HepG2 (cell line): ENCODE measurements at regions not wholly inside any gene's neighbourhood (a gene's known extent, or its start where the extent isn't known, plus 50 kb on each side); places are given as distances from the start of the nearest gene placed in this dataset.
A peak's percentile ranks its signal among the peaks of the same experiment; 100 is the strongest.

Experiments used
- ATAC-seq: fragments of 200-7000 bp; cut with Tn5 transposase; 3 replicates; pipeline ENCODE4 v1.9.1; 2020; ENCODE audit warnings: mild to moderate bottlenecking, moderate library complexity
- BruUV-seq: library from RNA; stranded (reverse); fragments of 400-500 nt; replicated peaks from 2 replicates; lab custom pipeline; 2021; lab: Mats Ljungman, UMichigan
- CTCF ChIA-PET: fragments of 300-600 bp; formaldehyde crosslinking; extraction: SDS; loops from one replicate; lab custom pipeline; 2021; ENCODE audit warnings: low total read pairs, inconsistent platforms, low intra/inter-chr PET ratio; lab: Yijun Ruan, JAX
- POLR2A ChIA-PET: fragments of 350-600 bp; sonication (Branson Sonifier 250); formaldehyde crosslinking; loops from one replicate; lab custom pipeline; 2020; ENCODE audit warnings: antibody characterized with exemption, inconsistent platforms; lab: Yijun Ruan, JAX
- DNase-seq: peaks from one replicate; pipeline ENCODE4 v3.0.0-alpha.2; 2015; ENCODE audit warnings: low spot score
- FAIRE-seq: peaks from 3 replicates; lab custom pipeline; 2011; peaks lifted over from hg19 to GRCh38; lab: Jason Lieb, UNC
- H2AFZ ChIP-seq: one replicate; pipeline ENCODE4 v1.6.1; 2011; ENCODE audit warnings: low read length, inconsistent platforms
- H3K27ac ChIP-seq: fragments of 300-600 bp; 3 replicates; pipeline ENCODE4 v1.8.0; 2011; ENCODE audit warnings: mixed run types, mild to moderate bottlenecking, mixed read lengths, low read length, inconsistent platforms; ENCODE audit not compliant: insufficient read depth; ENCODE audit errors: extremely low read length
- H3K27me3 ChIP-seq, 2 experiments: fragments of 200-600 bp in 1 of 2; 2 replicates in 1 of 2; 3 replicates in 1 of 2; pipeline versions ENCODE4 v1.6.0 to v1.8.0; 2011; ENCODE audit warnings: low read length in 2 of 2, mild to moderate bottlenecking in 2 of 2, moderate library complexity in 2 of 2, inconsistent platforms in 1 of 2; ENCODE audit not compliant: insufficient read depth in 2 of 2, control insufficient read depth in 1 of 2
- H3K36me3 ChIP-seq, 2 experiments: fragments of 200-600 bp in 1 of 2; replicated peaks in 1 of 2; 2 replicates in 1 of 2; 3 replicates in 1 of 2; pipeline versions ENCODE4 v1.5.1 to v1.8.0; 2011; ENCODE audit warnings: low read length in 2 of 2, inconsistent platforms in 1 of 2; ENCODE audit not compliant: insufficient read depth in 2 of 2, control insufficient read depth in 1 of 2
- H3K4me1 ChIP-seq: 2 replicates; pipeline ENCODE4 v1.5.1; 2012; ENCODE audit warnings: low read length, inconsistent platforms; ENCODE audit not compliant: insufficient read depth
- H3K4me2 ChIP-seq: 2 replicates; pipeline ENCODE4 v1.6.0; 2011; ENCODE audit warnings: low read depth, low read length, inconsistent platforms
- H3K4me3 ChIP-seq, 3 experiments: fragments of 200-600 bp in 1 of 3; sonication (generic), shearing (Covaris generic) in 1 of 3; replicated peaks in 1 of 3; 2 replicates each; pipeline ENCODE4 v1.5.1; 2011 to 2016; ENCODE audit warnings: low read length in 3 of 3, inconsistent platforms in 2 of 3, low read depth in 2 of 3, mild to moderate bottlenecking in 2 of 3, control low read depth in 1 of 3, mixed read lengths in 1 of 3; ENCODE audit not compliant: insufficient read depth in 1 of 3
- H3K79me2 ChIP-seq: one replicate; pipeline ENCODE4 v1.6.1; 2011; ENCODE audit warnings: low read length, inconsistent platforms; ENCODE audit not compliant: insufficient read depth
- H3K9ac ChIP-seq: 2 replicates; pipeline ENCODE4 v1.6.0; 2011; ENCODE audit warnings: mild to moderate bottlenecking, low read depth, low read length, inconsistent platforms; ENCODE audit not compliant: insufficient read depth
- H3K9me3 ChIP-seq: 2 replicates; pipeline ENCODE4 v1.5.1; 2012; ENCODE audit warnings: mild to moderate bottlenecking, low read length
- H4K20me1 ChIP-seq: 2 replicates; pipeline ENCODE4 v1.6.0; 2011; ENCODE audit warnings: inconsistent platforms, mild to moderate bottlenecking, low read length, moderate library complexity; ENCODE audit not compliant: insufficient read depth
- CTCF ChIP-seq: sonication (generic); formaldehyde crosslinking; IDR thresholded peaks from 2 replicates; pipeline ENCODE4 v1.5.0; 2020; ENCODE audit warnings: mild to moderate bottlenecking, missing genetic modification reagents, moderate library complexity
- DMAP1 ChIP-seq: IDR thresholded peaks from 2 replicates; pipeline ENCODE4 v1.6.1; 2016
- MAF1 ChIP-seq: sonication (generic); formaldehyde crosslinking; IDR thresholded peaks from 2 replicates; pipeline ENCODE4 v1.5.0; 2020; ENCODE audit warnings: missing genetic modification reagents, borderline replicate concordance
- PATZ1 ChIP-seq: sonication (generic); formaldehyde crosslinking; IDR thresholded peaks from 2 replicates; pipeline ENCODE4 v1.4.0; 2020; ENCODE audit warnings: missing genetic modification reagents
- PRDM4 ChIP-seq: sonication (generic); formaldehyde crosslinking; IDR thresholded peaks from 2 replicates; pipeline ENCODE4 v1.9.0; 2021; ENCODE audit warnings: missing genetic modification reagents, borderline replicate concordance
- RBM22 ChIP-seq: fragments of 200-400 bp; formaldehyde crosslinking; optimal IDR thresholded peaks from 2 replicates; pipeline ENCODE3; 2017; ENCODE audit warnings: mild to moderate bottlenecking, low read length, moderate library complexity
- SNAPC5 ChIP-seq: sonication (generic); formaldehyde crosslinking; IDR thresholded peaks from 2 replicates; pipeline ENCODE4 v1.8.1; 2023; ENCODE audit warnings: mild to moderate bottlenecking, missing genetic modification reagents, borderline replicate concordance
- STAG1 ChIP-seq: sonication (generic); formaldehyde crosslinking; IDR thresholded peaks from 2 replicates; pipeline ENCODE4 v1.4.0; 2020; ENCODE audit warnings: missing genetic modification reagents
- ZC3H13 ChIP-seq: sonication (generic); formaldehyde crosslinking; IDR thresholded peaks from 2 replicates; pipeline ENCODE4 v1.8.1; 2023; ENCODE audit warnings: mild to moderate bottlenecking, missing genetic modification reagents, moderate library complexity
- ZNF564 ChIP-seq: sonication (generic); formaldehyde crosslinking; IDR thresholded peaks from 2 replicates; pipeline ENCODE4 v1.8.1; 2023; ENCODE audit warnings: mild to moderate bottlenecking, missing genetic modification reagents
- WGBS: methylation state at CpG from one replicate; pipeline ENCODE4 v1.1.6; 2017; ENCODE audit warnings: low lambda C conversion rate; 5-methylcytosine and 5-hydroxymethylcytosine counted together
- in situ Hi-C: cut with HindIII; loops from 2 replicates; pipeline ENCODE4 v1.10.0; 2017; ENCODE audit warnings: low pct_unique_long_range_greater_than_20kb; ENCODE audit not compliant: extremely low pct_ligation_motif_present
- intact Hi-C: fragments of 100-400 bp; cut with micrococcal nuclease; formaldehyde crosslinking; loops from one replicate; pipeline ENCODE4 v1.10.0; 2022; ENCODE audit not compliant: unreplicated experiment

- TF ChIP-seq SNAPC5 (CRISPR knock-in tag) (no peak), ZC3H13 (CRISPR knock-in tag) (no peak), RBM22 (no peak), PATZ1 (CRISPR knock-in tag) (no peak), CTCF (CRISPR knock-in tag) (peak; percentile 17), DMAP1 (CRISPR knock-in tag) (no peak), MAF1 (no peak), ZNF564 (no peak), STAG1 (CRISPR knock-in tag) (peak; percentile 39), PRDM4 (CRISPR knock-in tag) (no peak)
- TF ChIP-seq, all 625 proteins: peak for 2
- intact Hi-C loops: no loop called here
- ChIA-PET POLR2A (no interaction called here), CTCF (no interaction called here)
- ATAC-seq (no peak), DNase-seq (no peak), FAIRE-seq (no peak)
- no peak overlapping the region for H3K4me2 ChIP-seq
- no peak overlapping the region for H3K27ac ChIP-seq
- no peak overlapping the region for H3K9ac ChIP-seq
- H3K4me3 ChIP-seq: no peak overlapping the region
- H3K4me1 ChIP-seq: no peaks in the 10 kb centered on the region
- no peaks in the 10 kb centered on the region for H4K20me1 ChIP-seq
- BruUV-seq: no TSS peak
- no peaks in the 10 kb centered on the region for H3K27me3 ChIP-seq
- 7% methylated on average over 2 of the region's 2 CpGs for WGBS
- in situ Hi-C loops: no loop called here
- H3K36me3 ChIP-seq: no peaks in the 10 kb centered on the region
- no peaks in the 10 kb centered on the region for H3K9me3 ChIP-seq
- no peak overlapping the region for H2AFZ ChIP-seq
- H3K79me2 ChIP-seq: no peaks in the 10 kb centered on the region
These were observed 472.5 kb upstream of the ZNF804A start for GRCh38 chr2:184125867-184126266.
